Glutamatergic neuron (in vitro differentiated cells): ENCODE measurements at regions not wholly inside any gene's neighbourhood (a gene's known extent, or its start where the extent isn't known, plus 50 kb on each side); places are given as distances from the start of the nearest gene placed in this dataset.

Source experiments
- DNase-seq: peaks from one replicate; pipeline ENCODE4 v3.0.0; 2022
- H3K27ac Mint-ChIP-seq: one replicate; pipeline ENCODE4 v1.8.0; 2020; ENCODE audit warnings: mild to moderate bottlenecking, mixed read lengths, inconsistent platforms; ENCODE audit not compliant: unreplicated experiment
- H3K27me3 Mint-ChIP-seq: one replicate; pipeline ENCODE4 v1.8.0; 2020; ENCODE audit warnings: mild to moderate bottlenecking, moderate library complexity, mixed read lengths, inconsistent platforms; ENCODE audit not compliant: unreplicated experiment
- H3K36me3 Mint-ChIP-seq: one replicate; pipeline ENCODE4 v1.8.0; 2020; ENCODE audit warnings: mild to moderate bottlenecking, mixed read lengths, inconsistent platforms; ENCODE audit not compliant: unreplicated experiment
- H3K4me1 Mint-ChIP-seq: one replicate; pipeline ENCODE4 v1.8.0; 2020; ENCODE audit warnings: mild to moderate bottlenecking, low read depth, mixed read lengths, inconsistent platforms; ENCODE audit not compliant: unreplicated experiment
- H3K4me3 Mint-ChIP-seq: one replicate; pipeline ENCODE4 v1.8.0; 2020; ENCODE audit warnings: mild to moderate bottlenecking, mixed read lengths, inconsistent platforms; ENCODE audit not compliant: unreplicated experiment
- H3K9me3 Mint-ChIP-seq: one replicate; pipeline ENCODE4 v1.8.0; 2020; ENCODE audit warnings: mild to moderate bottlenecking, moderate library complexity, mixed read lengths, inconsistent platforms; ENCODE audit not compliant: unreplicated experiment
- TF ChIP-seq, protein P1 (sequence below): fragments of 200-600 bp; sonication (generic); IDR thresholded peaks from one replicate; pipeline ENCODE4 v1.5.0; 2021; ENCODE audit not compliant: partially characterized antibody, unreplicated experiment

DNA sequence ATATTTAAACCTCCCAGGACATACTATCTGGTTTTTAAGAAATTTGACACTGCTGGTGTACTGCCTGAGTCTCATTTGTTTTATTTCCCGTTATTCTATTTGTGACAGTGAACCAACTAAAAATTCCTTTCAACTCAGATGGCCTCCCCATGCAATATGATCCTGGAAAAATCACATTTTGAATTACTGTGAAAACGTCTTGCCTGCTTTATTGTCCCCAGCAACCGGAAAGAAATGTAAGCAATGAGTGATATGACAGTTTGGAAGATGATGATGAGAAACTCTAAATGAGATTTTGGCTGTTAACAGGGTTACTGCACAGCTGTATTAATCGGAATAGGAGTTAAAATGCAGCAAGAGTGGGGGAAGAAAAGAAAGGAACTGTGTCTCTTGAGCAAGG, 590.7 kb upstream of the CDH5 start:
- peaks cover 1% of the 10 kb centered on the region for H3K9me3 Mint-ChIP-seq
- H3K4me1 Mint-ChIP-seq, result peaks cover 3% of the 10 kb centered on the region
- no peak overlapping the region for H3K4me3 Mint-ChIP-seq
- TF ChIP-seq, protein P1, sequence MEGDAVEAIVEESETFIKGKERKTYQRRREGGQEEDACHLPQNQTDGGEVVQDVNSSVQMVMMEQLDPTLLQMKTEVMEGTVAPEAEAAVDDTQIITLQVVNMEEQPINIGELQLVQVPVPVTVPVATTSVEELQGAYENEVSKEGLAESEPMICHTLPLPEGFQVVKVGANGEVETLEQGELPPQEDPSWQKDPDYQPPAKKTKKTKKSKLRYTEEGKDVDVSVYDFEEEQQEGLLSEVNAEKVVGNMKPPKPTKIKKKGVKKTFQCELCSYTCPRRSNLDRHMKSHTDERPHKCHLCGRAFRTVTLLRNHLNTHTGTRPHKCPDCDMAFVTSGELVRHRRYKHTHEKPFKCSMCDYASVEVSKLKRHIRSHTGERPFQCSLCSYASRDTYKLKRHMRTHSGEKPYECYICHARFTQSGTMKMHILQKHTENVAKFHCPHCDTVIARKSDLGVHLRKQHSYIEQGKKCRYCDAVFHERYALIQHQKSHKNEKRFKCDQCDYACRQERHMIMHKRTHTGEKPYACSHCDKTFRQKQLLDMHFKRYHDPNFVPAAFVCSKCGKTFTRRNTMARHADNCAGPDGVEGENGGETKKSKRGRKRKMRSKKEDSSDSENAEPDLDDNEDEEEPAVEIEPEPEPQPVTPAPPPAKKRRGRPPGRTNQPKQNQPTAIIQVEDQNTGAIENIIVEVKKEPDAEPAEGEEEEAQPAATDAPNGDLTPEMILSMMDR, result no peak
- DNase-seq, result no peak
- H3K27ac Mint-ChIP-seq, result no peak overlapping the region
- H3K36me3 Mint-ChIP-seq, result peaks cover under 1% of the 10 kb centered on the region
- peaks cover 2% of the 10 kb centered on the region for H3K27me3 Mint-ChIP-seq

DNA sequence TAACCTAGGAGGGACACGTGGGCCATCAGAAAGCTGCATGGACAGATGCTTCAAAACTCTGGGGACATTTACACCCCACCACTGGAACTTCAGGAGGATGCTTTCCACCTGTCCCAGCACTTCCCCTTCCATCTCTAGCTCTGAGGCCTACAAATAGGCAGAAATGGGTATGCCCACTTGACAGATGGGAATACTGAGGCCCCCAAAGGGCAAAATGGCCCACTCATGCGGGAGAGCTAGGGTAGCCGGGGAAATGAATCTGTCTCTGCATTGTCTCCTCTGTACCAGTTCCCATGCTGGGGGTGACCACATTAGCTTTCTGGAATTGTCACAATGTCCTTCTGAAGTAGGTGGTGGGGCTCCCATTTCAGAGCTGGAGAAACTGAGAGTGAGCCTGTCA, 592.1 kb upstream of the CDH5 start:
- Mint-ChIP-seq H3K9me3 (peaks cover 2% of the 10 kb centered on the region), H3K4me3 (no peak overlapping the region), H3K27me3 (peaks cover 2% of the 10 kb centered on the region), H3K36me3 (peaks cover 8% of the 10 kb centered on the region), H3K27ac (no peak overlapping the region), H3K4me1 (peaks cover 3% of the 10 kb centered on the region)
- no peak for DNase-seq
- TF ChIP-seq, protein P1, result no peak

DNA sequence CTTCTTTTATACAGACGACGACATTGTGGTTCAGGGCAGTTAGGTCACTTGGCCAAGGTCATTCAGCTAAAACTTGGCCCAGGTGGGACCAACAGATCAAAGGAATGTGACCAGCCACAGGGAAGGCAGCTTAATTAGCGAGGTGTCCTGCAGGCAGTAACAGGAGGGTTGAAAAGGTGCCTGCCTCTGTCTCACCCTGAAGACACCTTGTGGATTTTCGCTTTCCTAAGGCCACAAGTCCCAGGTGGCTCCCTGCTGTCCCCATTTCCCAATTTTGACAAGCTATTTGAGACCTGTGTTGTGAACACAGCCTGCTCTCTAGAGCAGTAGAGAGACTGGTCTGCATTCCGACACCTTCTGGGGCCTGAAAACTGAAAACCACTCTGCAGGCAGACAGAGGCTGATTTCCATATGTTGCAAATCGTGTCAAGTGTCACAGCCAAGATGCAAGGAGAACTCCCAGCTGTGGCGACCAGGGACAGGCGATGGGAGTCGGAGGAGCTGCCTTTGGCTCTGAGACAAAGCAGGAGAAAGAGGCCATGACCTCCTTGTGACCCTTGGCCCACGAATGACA, 593.1 kb upstream of the CDH5 start:
- H3K4me3 Mint-ChIP-seq, result no peak overlapping the region
- peaks cover 3% of the 10 kb centered on the region for H3K4me1 Mint-ChIP-seq
- H3K27me3 Mint-ChIP-seq, result peaks cover 2% of the 10 kb centered on the region
- H3K27ac Mint-ChIP-seq, result peak overlapping the region; percentile 23
- H3K9me3 Mint-ChIP-seq, result peaks cover 4% of the 10 kb centered on the region
- TF ChIP-seq, protein P1, result no peak
- peaks cover 8% of the 10 kb centered on the region for H3K36me3 Mint-ChIP-seq
- peak; percentile 21 for DNase-seq

DNA sequence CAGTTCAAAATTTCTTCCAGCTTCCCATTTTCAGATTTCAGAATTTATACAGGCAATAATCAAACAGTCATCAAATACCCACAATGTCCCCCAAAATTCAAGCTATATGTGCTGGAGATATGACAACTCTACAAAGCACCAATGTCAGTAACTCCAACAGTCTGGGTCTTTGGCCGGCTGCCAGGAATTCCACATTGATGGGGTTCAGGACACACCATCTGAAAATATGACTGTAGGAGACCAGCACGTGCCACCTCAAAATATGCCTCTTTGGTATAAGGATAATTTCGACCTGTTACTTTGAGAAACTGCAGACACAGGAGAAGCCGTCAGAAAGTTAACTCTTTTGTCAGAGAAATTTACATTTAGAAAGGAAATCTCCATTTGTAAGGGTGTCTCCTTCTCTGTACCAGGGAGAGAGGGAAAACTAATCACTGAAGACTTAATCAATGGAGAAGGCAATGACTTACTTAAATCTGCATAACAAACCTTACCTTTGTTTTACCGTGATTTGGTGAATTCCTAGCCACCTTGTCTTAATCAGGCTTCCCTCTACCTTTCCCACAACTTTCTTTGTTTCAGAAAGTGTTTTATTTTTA, 594.3 kb upstream of the CDH5 start:
- H3K27ac Mint-ChIP-seq, result no peak overlapping the region
- H3K4me1 Mint-ChIP-seq, result peaks cover 11% of the 10 kb centered on the region
- peaks cover 2% of the 10 kb centered on the region for H3K27me3 Mint-ChIP-seq
- no peak for DNase-seq
- peaks cover 9% of the 10 kb centered on the region for H3K9me3 Mint-ChIP-seq
- no peak overlapping the region for H3K4me3 Mint-ChIP-seq
- TF ChIP-seq, protein P1, result no peak
- H3K36me3 Mint-ChIP-seq, result peaks cover 8% of the 10 kb centered on the region

DNA sequence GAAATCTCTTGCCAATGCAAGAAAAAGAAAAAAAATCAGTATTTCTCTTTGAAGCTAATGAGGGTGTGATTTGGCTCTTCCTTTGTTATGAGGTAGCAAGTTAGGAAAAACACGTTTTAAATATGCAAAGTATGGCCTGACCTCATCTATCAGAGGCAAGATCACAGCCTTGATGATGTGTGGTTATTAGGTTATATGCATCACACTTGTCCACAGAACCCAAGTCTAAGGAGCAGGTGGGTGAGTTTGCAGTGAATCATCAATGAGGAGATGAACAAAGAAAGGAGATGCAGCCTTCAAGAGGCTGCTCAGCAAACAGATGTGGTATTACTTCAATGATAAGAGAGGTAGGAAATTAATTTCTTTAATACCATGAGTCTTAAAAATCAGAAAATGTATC, 594.8 kb upstream of the CDH5 start:
- Mint-ChIP-seq H3K27ac (no peak overlapping the region), H3K9me3 (peaks cover 9% of the 10 kb centered on the region), H3K4me1 (peaks cover 15% of the 10 kb centered on the region), H3K4me3 (no peak overlapping the region), H3K36me3 (peaks cover 8% of the 10 kb centered on the region), H3K27me3 (peaks cover 4% of the 10 kb centered on the region)
- TF ChIP-seq, protein P1, result no peak
- DNase-seq, result no peak
